ENCODE measurements at regions not wholly inside any gene's neighbourhood (a gene's known extent, or its start where the extent isn't known, plus 50 kb on each side); places are given as distances from the start of the nearest gene placed in this dataset.
A peak's percentile ranks its signal among the peaks of the same experiment; 100 is the strongest.

DNA sequence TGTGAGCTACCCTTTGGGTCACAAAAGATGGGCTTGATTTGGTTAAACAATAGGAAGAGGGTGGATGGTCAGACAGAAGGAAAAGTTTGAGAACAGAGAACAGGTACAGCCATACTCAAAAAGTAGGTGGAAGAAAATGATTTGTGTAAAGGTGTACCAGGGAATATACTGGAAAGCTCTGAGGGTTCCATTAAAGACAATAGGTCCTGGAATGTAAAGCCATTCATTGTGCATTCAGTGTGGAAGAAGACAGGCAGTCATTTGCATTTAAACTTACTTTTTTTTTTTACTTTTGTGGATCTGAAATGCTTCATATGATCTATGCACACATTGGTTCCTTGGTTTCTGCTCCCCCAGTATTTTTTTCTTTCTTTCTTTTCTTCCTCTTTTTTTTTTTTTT lies 581.4 kb upstream of the PIK3C3 start:
- CTCF ChIA-PET (ENCODE audit: partially characterized antibody): no interaction called here
- intact Hi-C loops (cut with micrococcal nuclease): no loop called here
- Mint-ChIP-seq H3K27ac (no peak overlapping the region), H3K27me3 (no peaks in the 10 kb centered on the region), H3K9me3 (peaks cover 2 to 20% (median 9%) of the 10 kb centered on the region in 8 donors), H3K4me3 (no peak overlapping the region), H3K4me1 (no peaks in the 10 kb centered on the region), H3K36me3 (no peaks in the 10 kb centered on the region)
- Histone ChIP-seq H3K27me3 (ENCODE audit: insufficient read depth, low read length) (no peaks in the 10 kb centered on the region), H3K36me3 (ENCODE audit: insufficient read depth, low read length) (no peaks in the 10 kb centered on the region), H3K27ac (ENCODE audit: low read depth, low read length) (no peak overlapping the region), H3K9me3 (ENCODE audit: control insufficient read depth in 1 of 2, low read length in 2 of 2) (no peaks in the 10 kb centered on the region), H3K4me1 (ENCODE audit: insufficient read depth, low read length) (no peaks in the 10 kb centered on the region), H3K4me3 (ENCODE audit: low read length in 2 of 2) (no peak overlapping the region)
- POLR2A ChIA-PET (ENCODE audit: partially characterized antibody): no interaction called here
- DNase-seq: no peak

DNA sequence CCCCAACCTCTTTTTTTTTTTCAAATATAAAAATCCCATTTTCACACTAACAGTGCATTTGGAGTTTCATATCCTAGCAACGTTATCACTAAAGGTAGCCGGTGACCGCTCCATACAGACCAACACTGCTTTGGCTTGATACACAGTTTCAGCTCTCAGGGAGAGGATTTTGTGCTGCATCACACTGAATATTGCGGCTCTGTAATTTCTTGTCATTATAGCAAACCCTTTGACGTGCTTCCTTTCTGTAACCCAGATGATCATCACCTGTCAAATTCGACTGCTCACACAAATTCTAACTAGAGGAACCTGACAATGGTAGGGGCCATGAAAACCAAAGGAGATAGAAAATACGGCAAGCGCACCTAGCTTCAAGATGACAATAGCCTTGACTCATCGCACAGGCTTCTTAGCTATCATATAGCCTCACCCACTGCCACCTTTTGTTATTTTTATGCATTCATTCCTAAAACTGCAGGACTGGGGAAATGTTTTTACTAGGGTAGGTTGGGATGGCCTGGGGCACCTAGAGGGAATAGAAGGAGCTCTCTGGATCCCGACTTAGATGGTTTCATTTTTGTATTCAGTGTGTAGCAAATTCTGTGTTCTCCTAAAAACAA lies 582.9 kb upstream of the PIK3C3 start:
- Mint-ChIP-seq H3K27ac (no peak overlapping the region), H3K36me3 (no peaks in the 10 kb centered on the region), H3K27me3 (no peaks in the 10 kb centered on the region), H3K4me3 (no peak overlapping the region), H3K4me1 (no peaks in the 10 kb centered on the region), H3K9me3 (peaks cover 5 to 20% (median 8%) of the 10 kb centered on the region in 8 donors)
- ChIA-PET POLR2A (ENCODE audit: partially characterized antibody) (no interaction called here), CTCF (ENCODE audit: partially characterized antibody) (no interaction called here)
- no peak for DNase-seq
- Histone ChIP-seq H3K27me3 (ENCODE audit: insufficient read depth, low read length) (no peaks in the 10 kb centered on the region), H3K27ac (ENCODE audit: low read depth, low read length) (no peak overlapping the region), H3K4me3 (ENCODE audit: low read length in 2 of 2) (no peak overlapping the region), H3K36me3 (ENCODE audit: insufficient read depth, low read length) (no peaks in the 10 kb centered on the region), H3K9me3 (ENCODE audit: control insufficient read depth in 1 of 2, low read length in 2 of 2) (no peaks in the 10 kb centered on the region), H3K4me1 (ENCODE audit: insufficient read depth, low read length) (no peaks in the 10 kb centered on the region)
- intact Hi-C loops (cut with micrococcal nuclease): no loop called here

DNA sequence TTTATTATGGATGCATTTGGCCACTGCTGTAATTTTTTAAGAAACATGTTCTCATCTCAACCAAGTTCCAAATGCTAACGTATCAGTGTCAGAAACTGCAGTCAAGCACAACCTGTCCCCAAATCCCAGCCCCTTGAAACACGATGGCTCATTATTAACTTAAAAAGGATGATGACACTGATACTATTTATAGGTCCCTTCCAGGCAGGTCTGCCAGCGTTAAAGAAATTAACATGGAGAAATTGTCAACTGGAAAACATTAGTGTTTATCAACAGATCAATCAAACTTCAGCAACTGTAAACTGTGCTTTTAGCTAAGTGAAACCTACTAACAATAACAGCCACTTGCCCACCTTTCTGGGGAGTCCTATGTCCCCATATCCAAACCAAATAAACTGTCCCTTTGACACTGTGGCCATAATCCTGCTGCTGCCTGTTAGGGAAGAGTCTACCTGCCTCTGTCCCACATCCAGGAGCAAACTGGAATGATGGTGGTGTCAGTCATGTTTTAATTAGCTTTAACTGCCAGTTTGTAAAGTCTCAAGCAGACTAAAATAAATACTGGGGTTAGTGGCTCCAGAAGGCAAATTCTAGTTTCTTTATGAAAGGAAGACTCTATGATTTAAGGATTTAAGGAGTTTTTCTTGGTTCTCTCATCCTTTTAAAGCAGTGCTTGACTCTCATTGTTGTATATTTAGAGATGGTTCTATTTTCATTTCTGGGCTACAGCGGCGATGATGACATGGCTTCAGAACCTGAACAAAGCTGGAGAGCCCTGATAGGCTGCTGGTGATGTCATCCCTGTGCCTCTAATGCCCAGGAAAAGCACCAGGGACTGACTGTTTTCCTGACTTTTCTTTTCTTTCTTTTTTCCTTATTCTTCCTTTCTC lies 583.6 kb upstream of the PIK3C3 start:
- H3K36me3 ChIP-seq (ENCODE audit: insufficient read depth, low read length): no peaks in the 10 kb centered on the region
- no peaks in the 10 kb centered on the region for H3K9me3 ChIP-seq (ENCODE audit: control insufficient read depth in 1 of 2, low read length in 2 of 2)
- Mint-ChIP-seq H3K27ac (no peak overlapping the region), H3K9me3 (peaks cover 3 to 13% (median 7%) of the 10 kb centered on the region in 8 donors), H3K4me1 (no peaks in the 10 kb centered on the region), H3K27me3 (no peaks in the 10 kb centered on the region), H3K4me3 (no peak overlapping the region), H3K36me3 (no peaks in the 10 kb centered on the region)
- CTCF ChIA-PET (ENCODE audit: partially characterized antibody): no interaction called here
- no peak overlapping the region for H3K4me3 ChIP-seq (ENCODE audit: low read length in 2 of 2)
- intact Hi-C loops (cut with micrococcal nuclease): no loop called here
- no peak for DNase-seq
- H3K27me3 ChIP-seq (ENCODE audit: insufficient read depth, low read length): no peaks in the 10 kb centered on the region
- POLR2A ChIA-PET (ENCODE audit: partially characterized antibody): no interaction called here
- no peaks in the 10 kb centered on the region for H3K4me1 ChIP-seq (ENCODE audit: insufficient read depth, low read length)
- H3K27ac ChIP-seq (ENCODE audit: low read depth, low read length): no peak overlapping the region

DNA sequence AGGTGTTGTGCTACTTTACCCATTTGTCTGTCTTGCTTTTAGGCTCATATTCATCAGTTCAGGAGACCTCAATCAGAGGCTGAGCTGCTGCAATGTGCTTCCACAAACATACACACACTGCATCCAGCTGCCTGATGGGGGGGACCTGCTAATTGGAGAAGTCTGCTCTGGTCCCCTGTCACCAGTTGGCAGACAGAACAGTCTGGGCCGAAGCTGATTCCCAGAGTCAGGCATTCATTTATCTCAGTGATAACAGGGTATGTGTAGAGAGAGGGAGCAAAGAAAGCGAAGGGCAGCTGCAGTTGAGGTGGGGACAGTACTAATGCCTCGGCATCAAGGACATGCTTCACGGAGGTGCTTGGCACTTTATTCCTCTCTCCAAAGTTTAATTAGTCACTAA lies 584.3 kb upstream of the PIK3C3 start:
- Mint-ChIP-seq H3K27me3 (no peaks in the 10 kb centered on the region), H3K36me3 (no peaks in the 10 kb centered on the region), H3K4me1 (no peaks in the 10 kb centered on the region), H3K4me3 (no peak overlapping the region), H3K27ac (peak overlapping the region in 1 of 7 donors; percentile 45), H3K9me3 (peaks cover 3 to 9% (median 5%) of the 10 kb centered on the region in 8 donors)
- no peak for DNase-seq
- intact Hi-C loops (cut with micrococcal nuclease): no loop called here
- Histone ChIP-seq H3K27ac (ENCODE audit: low read depth, low read length) (no peak overlapping the region), H3K9me3 (ENCODE audit: control insufficient read depth in 1 of 2, low read length in 2 of 2) (no peaks in the 10 kb centered on the region), H3K4me1 (ENCODE audit: insufficient read depth, low read length) (no peaks in the 10 kb centered on the region), H3K36me3 (ENCODE audit: insufficient read depth, low read length) (no peaks in the 10 kb centered on the region), H3K4me3 (ENCODE audit: low read length in 2 of 2) (no peak overlapping the region), H3K27me3 (ENCODE audit: insufficient read depth, low read length) (no peaks in the 10 kb centered on the region)
- ChIA-PET CTCF (ENCODE audit: partially characterized antibody) (no interaction called here), POLR2A (ENCODE audit: partially characterized antibody) (no interaction called here)

DNA sequence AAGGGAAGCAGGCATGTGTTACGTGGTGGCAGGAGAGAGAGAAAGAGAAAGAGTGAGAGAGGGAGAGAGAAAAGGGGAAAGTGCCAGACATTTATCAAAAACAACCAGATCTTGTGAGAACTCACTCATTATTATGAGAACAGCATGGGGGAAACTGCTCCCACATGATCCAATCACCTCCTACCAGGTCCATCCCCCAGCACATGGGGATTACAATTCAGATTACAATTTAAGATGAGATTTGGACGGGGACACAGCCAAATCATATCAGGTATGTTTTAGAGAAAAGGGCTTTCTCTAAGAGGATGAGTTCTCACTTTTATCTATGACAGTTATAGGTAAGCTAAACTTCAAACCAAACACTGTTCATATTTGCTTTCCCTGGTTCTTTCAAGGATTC lies 597.3 kb upstream of the PIK3C3 start:
- peaks cover 5 to 20% (median 17%) of the 10 kb centered on the region in 8 donors for H3K9me3 Mint-ChIP-seq
- no peaks in the 10 kb centered on the region for H3K4me1 Mint-ChIP-seq
- CTCF ChIA-PET (ENCODE audit: partially characterized antibody): no interaction called here
- no peak overlapping the region for H3K27ac ChIP-seq (ENCODE audit: low read depth, low read length)
- DNase-seq: no peak
- no peaks in the 10 kb centered on the region for H3K27me3 ChIP-seq (ENCODE audit: insufficient read depth, low read length)
- no peak overlapping the region for H3K4me3 ChIP-seq (ENCODE audit: low read length in 2 of 2)
- H3K4me3 Mint-ChIP-seq: no peak overlapping the region
- H3K9me3 ChIP-seq (ENCODE audit: control insufficient read depth in 1 of 2, low read length in 2 of 2): no peaks in the 10 kb centered on the region
- H3K36me3 Mint-ChIP-seq: no peaks in the 10 kb centered on the region
- no peaks in the 10 kb centered on the region for H3K4me1 ChIP-seq (ENCODE audit: insufficient read depth, low read length)
- H3K27ac Mint-ChIP-seq: no peak overlapping the region
- H3K36me3 ChIP-seq (ENCODE audit: insufficient read depth, low read length): no peaks in the 10 kb centered on the region
- POLR2A ChIA-PET (ENCODE audit: partially characterized antibody): no interaction called here
- intact Hi-C loops (cut with micrococcal nuclease): no loop called here
- H3K27me3 Mint-ChIP-seq: no peaks in the 10 kb centered on the region

DNA sequence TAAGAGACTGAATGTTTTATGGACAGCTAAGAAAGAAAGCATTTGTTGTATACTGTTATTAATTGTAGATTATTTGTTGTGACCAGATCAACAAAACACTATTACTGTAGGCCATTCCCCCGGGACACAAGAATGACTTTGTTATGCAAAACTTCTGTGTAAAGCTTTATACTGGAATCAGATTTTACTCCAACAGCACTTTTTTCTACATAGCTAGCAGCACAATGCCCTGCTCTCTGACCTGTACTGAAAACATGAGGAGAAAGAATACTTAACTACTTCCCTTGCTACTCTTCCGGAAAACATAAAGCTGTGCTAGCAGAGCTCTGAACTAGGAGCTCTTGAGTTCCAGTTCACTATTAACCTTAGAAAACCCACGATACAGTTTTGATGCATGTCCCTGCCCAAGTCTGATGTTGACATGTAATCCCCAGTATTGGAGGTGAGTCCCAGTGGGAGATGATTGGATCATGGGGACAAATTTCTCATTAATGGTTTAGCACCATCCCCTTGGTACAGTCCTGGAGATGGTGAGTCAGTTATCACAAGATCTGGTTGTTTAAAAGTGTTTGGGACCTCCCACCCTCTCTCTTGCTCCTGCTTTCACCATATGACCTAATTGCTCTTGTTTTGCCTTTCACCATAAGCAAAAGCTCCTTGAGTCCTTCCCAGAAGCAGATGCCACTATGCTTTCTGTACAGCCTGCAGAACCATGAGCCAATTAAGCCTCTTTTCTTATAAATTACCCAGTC lies 601.1 kb upstream of the PIK3C3 start:
- H3K36me3 ChIP-seq (ENCODE audit: insufficient read depth, low read length): no peaks in the 10 kb centered on the region
- CTCF ChIA-PET (ENCODE audit: partially characterized antibody): no interaction called here
- H3K9me3 ChIP-seq (ENCODE audit: control insufficient read depth in 1 of 2, low read length in 2 of 2): no peaks in the 10 kb centered on the region
- POLR2A ChIA-PET (ENCODE audit: partially characterized antibody): no interaction called here
- H3K27ac Mint-ChIP-seq: no peak overlapping the region
- H3K9me3 Mint-ChIP-seq: peaks cover 2 to 15% (median 11%) of the 10 kb centered on the region in 8 donors
- no peak overlapping the region for H3K4me3 Mint-ChIP-seq
- no peak for DNase-seq
- H3K36me3 Mint-ChIP-seq: no peaks in the 10 kb centered on the region
- H3K27ac ChIP-seq (ENCODE audit: low read depth, low read length): no peak overlapping the region
- no peaks in the 10 kb centered on the region for H3K4me1 ChIP-seq (ENCODE audit: insufficient read depth, low read length)
- H3K27me3 ChIP-seq (ENCODE audit: insufficient read depth, low read length): no peaks in the 10 kb centered on the region
- H3K27me3 Mint-ChIP-seq: no peaks in the 10 kb centered on the region
- intact Hi-C loops (cut with micrococcal nuclease): no loop called here
- H3K4me1 Mint-ChIP-seq: no peaks in the 10 kb centered on the region
- H3K4me3 ChIP-seq (ENCODE audit: low read length in 2 of 2): no peak overlapping the region

DNA sequence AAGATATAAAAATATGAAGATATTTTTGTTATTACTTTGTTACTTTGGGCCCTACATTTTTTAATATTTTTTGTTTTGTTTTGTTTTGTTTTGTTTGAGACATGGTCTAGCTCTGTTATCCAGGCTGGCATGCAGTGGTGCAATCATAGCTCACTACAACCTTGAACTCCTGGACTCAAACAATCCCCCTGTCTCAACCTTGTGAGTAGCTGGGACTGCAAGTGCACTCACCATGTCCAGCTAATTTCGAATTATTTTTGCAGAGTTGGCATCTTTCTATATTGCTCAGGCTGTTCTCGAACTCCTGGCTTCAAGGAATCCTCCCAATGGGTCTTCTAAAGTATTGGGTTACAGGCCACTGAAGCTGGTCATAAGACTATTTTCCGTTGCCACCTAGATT lies 603.6 kb upstream of the PIK3C3 start:
- Mint-ChIP-seq H3K9me3 (peaks cover 0 to 10% (median 3%) of the 10 kb centered on the region in 8 donors), H3K4me3 (no peak overlapping the region), H3K4me1 (no peaks in the 10 kb centered on the region), H3K36me3 (no peaks in the 10 kb centered on the region), H3K27ac (no peak overlapping the region), H3K27me3 (no peaks in the 10 kb centered on the region)
- H3K4me3 ChIP-seq (ENCODE audit: low read length in 2 of 2): no peak overlapping the region
- no peak for DNase-seq
- no peaks in the 10 kb centered on the region for H3K9me3 ChIP-seq (ENCODE audit: control insufficient read depth in 1 of 2, low read length in 2 of 2)
- intact Hi-C loops (cut with micrococcal nuclease): no loop called here
- H3K27ac ChIP-seq (ENCODE audit: low read depth, low read length): no peak overlapping the region
- H3K4me1 ChIP-seq (ENCODE audit: insufficient read depth, low read length): no peaks in the 10 kb centered on the region
- H3K36me3 ChIP-seq (ENCODE audit: insufficient read depth, low read length): no peaks in the 10 kb centered on the region
- POLR2A ChIA-PET (ENCODE audit: partially characterized antibody): no interaction called here
- CTCF ChIA-PET (ENCODE audit: partially characterized antibody): no interaction called here
- no peaks in the 10 kb centered on the region for H3K27me3 ChIP-seq (ENCODE audit: insufficient read depth, low read length)

Data from CD4-positive, alpha-beta memory T cell (primary cell).